LNCAP (cell line): ENCODE measurements at regions not wholly inside any gene's neighbourhood (a gene's known extent, or its start where the extent isn't known, plus 50 kb on each side); places are given as distances from the start of the nearest gene placed in this dataset.

ENCODE experiments used
- TF ChIP-seq, protein P1 (sequence below): fragments of 450-650 bp; IDR thresholded peaks from 2 replicates; pipeline ENCODE4 v1.5.1; 2017; ENCODE audit warnings: mild to moderate bottlenecking

DNA sequence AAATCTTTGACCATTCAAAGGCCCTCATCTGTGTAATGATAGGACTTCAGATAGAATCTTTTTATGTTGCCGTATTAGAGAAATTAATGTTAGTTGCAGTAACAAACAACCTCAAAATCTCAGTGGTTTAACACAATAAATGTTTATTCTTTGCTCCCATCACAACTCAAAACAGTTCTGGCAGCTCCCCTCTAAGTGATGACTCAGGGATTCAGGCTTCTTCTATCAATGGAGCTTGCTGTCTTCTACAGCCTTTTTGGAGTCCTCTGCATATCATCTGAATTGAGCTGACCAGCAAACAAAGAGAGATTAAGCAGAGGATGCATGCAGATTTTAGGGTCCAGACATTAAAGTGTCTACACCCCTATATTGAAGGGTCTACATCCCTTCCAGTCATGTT lies 59.1 kb upstream of the RAB3GAP2 start:
- TF ChIP-seq, protein P1, sequence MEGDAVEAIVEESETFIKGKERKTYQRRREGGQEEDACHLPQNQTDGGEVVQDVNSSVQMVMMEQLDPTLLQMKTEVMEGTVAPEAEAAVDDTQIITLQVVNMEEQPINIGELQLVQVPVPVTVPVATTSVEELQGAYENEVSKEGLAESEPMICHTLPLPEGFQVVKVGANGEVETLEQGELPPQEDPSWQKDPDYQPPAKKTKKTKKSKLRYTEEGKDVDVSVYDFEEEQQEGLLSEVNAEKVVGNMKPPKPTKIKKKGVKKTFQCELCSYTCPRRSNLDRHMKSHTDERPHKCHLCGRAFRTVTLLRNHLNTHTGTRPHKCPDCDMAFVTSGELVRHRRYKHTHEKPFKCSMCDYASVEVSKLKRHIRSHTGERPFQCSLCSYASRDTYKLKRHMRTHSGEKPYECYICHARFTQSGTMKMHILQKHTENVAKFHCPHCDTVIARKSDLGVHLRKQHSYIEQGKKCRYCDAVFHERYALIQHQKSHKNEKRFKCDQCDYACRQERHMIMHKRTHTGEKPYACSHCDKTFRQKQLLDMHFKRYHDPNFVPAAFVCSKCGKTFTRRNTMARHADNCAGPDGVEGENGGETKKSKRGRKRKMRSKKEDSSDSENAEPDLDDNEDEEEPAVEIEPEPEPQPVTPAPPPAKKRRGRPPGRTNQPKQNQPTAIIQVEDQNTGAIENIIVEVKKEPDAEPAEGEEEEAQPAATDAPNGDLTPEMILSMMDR: no peak

DNA sequence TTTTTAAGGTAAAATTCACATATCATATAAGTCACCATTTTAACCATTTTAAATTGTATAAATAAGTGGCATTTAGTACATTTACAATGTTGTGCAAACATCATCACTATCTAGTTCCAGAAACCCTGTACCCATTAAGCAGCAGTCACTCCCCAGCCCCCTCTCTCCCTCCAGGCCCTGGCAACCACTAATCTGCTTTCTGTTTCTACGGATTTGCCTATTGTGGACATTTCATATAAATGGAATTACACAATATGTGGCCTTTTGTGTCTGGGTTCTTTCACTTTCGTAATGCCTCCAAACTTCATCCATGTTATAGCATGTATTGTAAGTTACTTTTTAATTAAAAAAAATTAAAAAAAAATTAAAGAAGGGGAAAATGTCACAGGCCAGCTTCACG lies 58.0 kb upstream of the RAB3GAP2 start:
- TF ChIP-seq, protein P1: no peak

DNA sequence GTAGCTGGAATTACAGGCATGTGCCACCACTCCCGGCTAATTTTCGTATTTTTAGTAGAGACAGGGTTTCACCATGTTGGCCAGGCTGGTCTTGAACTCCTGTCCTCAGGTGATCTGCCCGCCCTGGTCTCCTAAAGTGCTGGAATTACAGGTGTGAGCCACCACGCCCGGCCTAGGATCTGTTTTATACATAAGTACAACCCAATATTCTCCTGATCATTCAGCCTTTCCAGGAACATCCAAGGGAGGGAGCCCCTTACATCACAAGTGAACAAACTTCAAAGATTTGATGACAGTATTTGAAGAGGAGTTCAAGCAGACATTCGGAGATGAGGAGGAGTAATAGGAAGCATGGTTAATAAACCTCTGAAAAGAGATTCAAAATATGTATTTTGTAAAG lies 54.9 kb upstream of the RAB3GAP2 start:
- TF ChIP-seq, protein P1: no peak

DNA sequence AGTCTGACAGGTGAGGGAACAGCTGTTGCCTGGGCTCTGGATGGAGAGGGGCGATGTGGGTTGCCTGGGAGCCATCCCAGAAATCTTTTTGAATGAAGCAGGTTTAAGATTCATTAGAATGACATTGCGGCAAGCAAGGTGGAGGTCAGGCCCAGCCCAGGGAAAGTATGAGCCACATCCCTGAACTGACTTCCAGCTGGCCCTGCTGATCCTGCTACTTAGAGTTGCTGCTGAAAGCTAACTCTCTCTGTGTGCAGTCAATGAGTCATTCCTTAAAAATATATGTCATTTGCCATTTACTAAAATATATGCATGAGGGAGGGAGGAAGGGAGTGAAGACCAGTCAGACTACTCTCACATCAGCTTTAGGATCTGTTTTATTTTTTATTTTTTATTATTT lies 54.3 kb upstream of the RAB3GAP2 start:
- TF ChIP-seq, protein P1: no peak

DNA sequence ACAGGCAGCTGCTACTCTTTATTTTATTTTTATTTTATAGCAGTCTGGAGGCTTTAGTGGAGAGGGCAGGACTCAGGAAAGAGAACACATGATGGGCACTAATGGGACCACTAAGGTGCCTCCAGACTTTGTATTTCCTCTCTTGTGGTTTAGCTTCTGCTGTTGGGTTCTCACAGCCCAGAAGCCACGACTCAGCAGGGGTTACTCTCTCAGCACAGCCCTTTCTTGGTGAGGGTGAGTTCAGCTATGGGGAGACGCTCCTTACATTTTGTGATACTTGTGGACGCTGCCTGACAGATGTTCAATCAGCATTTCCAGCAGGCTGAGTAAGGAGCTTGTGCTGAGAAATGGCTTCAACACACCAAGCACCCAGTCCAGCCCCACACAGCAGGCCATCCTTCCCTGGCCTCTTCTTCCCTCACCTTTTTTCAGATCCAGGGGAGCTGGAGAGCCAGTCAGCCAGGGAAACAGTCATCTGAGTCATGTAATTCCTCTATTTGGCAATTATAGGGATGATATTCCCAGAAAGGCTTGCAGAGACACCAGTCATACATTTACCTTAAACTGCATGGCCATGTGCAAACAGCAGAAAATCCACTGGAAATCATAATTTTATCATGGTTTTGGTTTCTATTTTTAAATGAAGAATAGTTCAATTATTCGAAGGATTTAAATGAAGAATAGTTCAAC lies 53.2 kb upstream of the RAB3GAP2 start:
- TF ChIP-seq, protein P1: no peak

DNA sequence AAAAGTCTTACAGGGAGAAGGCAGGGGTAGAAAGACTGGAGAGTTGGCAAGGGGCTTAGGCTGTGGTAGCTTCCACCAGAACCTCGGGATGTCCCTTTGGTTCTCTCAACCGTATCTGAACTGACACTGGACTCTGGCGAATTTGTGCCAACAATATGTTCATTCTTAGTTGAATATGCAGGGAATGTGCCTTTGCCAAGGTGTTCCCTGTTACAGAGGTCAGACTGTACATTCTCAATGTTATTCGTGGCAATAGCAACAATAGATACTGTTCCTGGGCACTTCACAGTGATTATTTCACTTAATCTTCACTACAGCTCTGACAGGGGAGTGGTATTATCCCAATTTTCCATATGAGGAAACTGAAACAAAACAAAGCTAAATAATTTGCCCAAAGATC lies 51.5 kb upstream of the RAB3GAP2 start:
- TF ChIP-seq, protein P1: no peak

DNA sequence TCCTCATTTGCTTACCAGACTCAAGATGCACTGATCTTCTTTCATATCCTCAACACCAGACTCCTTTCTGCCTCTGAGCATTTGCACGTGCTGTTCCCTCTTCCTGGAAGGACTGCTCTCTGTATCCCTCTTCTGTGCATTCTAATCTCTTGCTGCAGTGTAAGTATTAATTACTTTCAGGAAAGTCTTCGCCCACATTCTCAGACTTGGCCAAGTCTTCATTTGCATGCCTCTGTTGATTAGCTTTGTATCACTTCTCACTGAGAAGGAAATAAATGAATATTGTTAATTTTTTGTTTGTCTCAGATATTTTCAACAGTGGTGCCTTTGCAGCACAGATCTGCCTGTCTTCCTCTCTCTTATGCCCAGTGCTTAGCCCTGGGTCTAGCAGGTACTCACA lies 50.3 kb upstream of the RAB3GAP2 start:
- TF ChIP-seq, protein P1: no peak
